IMR-90 (cell line): ENCODE measurements at regions not wholly inside any gene's neighbourhood (a gene's known extent, or its start where the extent isn't known, plus 50 kb on each side); places are given as distances from the start of the nearest gene placed in this dataset.

Experiments
- ATAC-seq: fragments of 200-7000 bp; cut with Tn5 transposase; 2 replicates; pipeline ENCODE4 v1.9.1; 2020; ENCODE audit warnings: low read depth, mild to moderate bottlenecking, moderate library complexity
- BruUV-seq: library from RNA; stranded (reverse); fragments of 400-500 nt; replicated peaks from 2 replicates; lab custom pipeline; 2021; lab: Mats Ljungman, UMichigan
- CTCF ChIA-PET: fragments of 300-600 bp; formaldehyde crosslinking; extraction: SDS; loops from one replicate; lab custom pipeline; 2021; ENCODE audit warnings: antibody characterized with exemption; lab: Yijun Ruan, JAX
- POLR2A ChIA-PET: fragments of 300-600 bp; sonication (Branson Sonifier 250); formaldehyde crosslinking; loops from one replicate; lab custom pipeline; 2022; ENCODE audit warnings: antibody characterized with exemption; ENCODE audit not compliant: unreplicated experiment; lab: Charles Lee
- DNase-seq: peaks from one replicate; pipeline ENCODE4 v3.0.0; 2013
- H2AFZ ChIP-seq: replicated peaks from 2 replicates; pipeline ENCODE3; 2013; ENCODE audit warnings: low read length, mild to moderate bottlenecking; ENCODE audit not compliant: poor library complexity
- H2AK5ac ChIP-seq: 2 replicates; pipeline ENCODE4 v1.6.1; 2013; ENCODE audit warnings: low read depth, low read length, inconsistent platforms
- H2AK9ac ChIP-seq: replicated peaks from 2 replicates; pipeline ENCODE3; 2013; ENCODE audit warnings: mild to moderate bottlenecking, low read depth, low read length, moderate library complexity; ENCODE audit not compliant: poor library complexity
- H2BK120ac ChIP-seq: 2 replicates; pipeline ENCODE4 v1.6.1; 2013; ENCODE audit warnings: low read depth, low read length, inconsistent platforms
- H2BK15ac ChIP-seq: 3 replicates; pipeline ENCODE4 v1.6.1; 2013; ENCODE audit warnings: low read depth, low read length, inconsistent platforms
- H2BK20ac ChIP-seq: 2 replicates; pipeline ENCODE4 v1.6.1; 2013; ENCODE audit warnings: low read depth, mild to moderate bottlenecking, inconsistent platforms, low read length, moderate library complexity
- H2BK5ac ChIP-seq: 2 replicates; pipeline ENCODE4 v1.6.1; 2013; ENCODE audit warnings: mild to moderate bottlenecking, low read depth, low read length, inconsistent platforms; ENCODE audit not compliant: poor library complexity, severe bottlenecking
- H3K14ac ChIP-seq: replicated peaks from 2 replicates; pipeline ENCODE4 v1.6.1; 2013; ENCODE audit warnings: low read depth, low read length, inconsistent platforms
- H3K18ac ChIP-seq: 2 replicates; pipeline ENCODE4 v1.6.1; 2013; ENCODE audit warnings: low read depth, low read length, control low read depth
- H3K23ac ChIP-seq: 2 replicates; pipeline ENCODE4 v1.6.1; 2013; ENCODE audit warnings: low read depth, low read length, inconsistent platforms
- H3K27ac ChIP-seq: 2 replicates; pipeline ENCODE4 v1.5.1; 2013; ENCODE audit warnings: mild to moderate bottlenecking, control low read depth, low read length; ENCODE audit not compliant: insufficient read depth
- H3K27me3 ChIP-seq: 2 replicates; pipeline ENCODE4 v1.6.1; 2013; ENCODE audit warnings: low read length; ENCODE audit not compliant: control insufficient read depth, insufficient read depth
- H3K36me3 ChIP-seq: 2 replicates; pipeline ENCODE4 v1.6.1; 2013; ENCODE audit warnings: low read length, mixed read lengths; ENCODE audit not compliant: control insufficient read depth, insufficient read depth
- H3K4ac ChIP-seq: 2 replicates; pipeline ENCODE4 v1.6.1; 2013; ENCODE audit warnings: low read depth, low read length, inconsistent platforms
- H3K4me1 ChIP-seq: 2 replicates; pipeline ENCODE4 v1.6.1; 2013; ENCODE audit warnings: low read length, mixed read lengths; ENCODE audit not compliant: control insufficient read depth, insufficient read depth
- H3K4me2 ChIP-seq: 2 replicates; pipeline ENCODE4 v1.6.1; 2013; ENCODE audit warnings: low read depth, mild to moderate bottlenecking, control low read depth, low read length, moderate library complexity
- H3K4me3 ChIP-seq: 2 replicates; pipeline ENCODE4 v1.5.1; 2013; ENCODE audit warnings: low read depth, mild to moderate bottlenecking, control low read depth, low read length, moderate library complexity; ENCODE audit not compliant: insufficient read depth
- H3K56ac ChIP-seq: 2 replicates; pipeline ENCODE4 v1.6.1; 2013; ENCODE audit warnings: low read length, inconsistent platforms; ENCODE audit not compliant: insufficient read depth; ENCODE audit errors: extremely low read depth
- H3K79me1 ChIP-seq, 2 experiments: 2 replicates each; pipeline ENCODE4 v1.6.1; 2013; ENCODE audit warnings: low read length in 2 of 2, inconsistent platforms in 1 of 2, low read depth in 1 of 2
- H3K9ac ChIP-seq: 2 replicates; pipeline ENCODE4 v1.6.1; 2013; ENCODE audit warnings: low read depth, low read length, control low read depth
- H3K9me1 ChIP-seq: 2 replicates; pipeline ENCODE4 v1.6.1; 2013; ENCODE audit warnings: low read length, inconsistent platforms; ENCODE audit not compliant: insufficient read depth
- H3K9me3 ChIP-seq: 2 replicates; pipeline ENCODE4 v1.6.1; 2013; ENCODE audit warnings: low read length; ENCODE audit not compliant: control insufficient read depth, insufficient read depth
- H4K20me1 ChIP-seq: 2 replicates; pipeline ENCODE4 v1.6.1; 2013; ENCODE audit warnings: low read length, inconsistent platforms; ENCODE audit not compliant: insufficient read depth
- H4K5ac ChIP-seq: 2 replicates; pipeline ENCODE4 v1.6.1; 2013; ENCODE audit warnings: mild to moderate bottlenecking, low read depth, low read length, control low read depth
- H4K8ac ChIP-seq, 2 experiments: 2 replicates each; pipeline ENCODE4 v1.6.1; 2013; ENCODE audit warnings: low read depth in 2 of 2, low read length in 2 of 2, control low read depth in 1 of 2, inconsistent platforms in 1 of 2
- H4K91ac ChIP-seq: 2 replicates; pipeline ENCODE4 v1.6.1; 2013; ENCODE audit warnings: low read depth, low read length, inconsistent platforms; ENCODE audit not compliant: insufficient read depth
- BHLHE40 ChIP-seq: fragments of 150-350 bp; IDR thresholded peaks from 2 replicates; pipeline ENCODE4 v1.6.1; 2016; ENCODE audit warnings: mild to moderate bottlenecking, low read depth, low read length
- CEBPB ChIP-seq: IDR thresholded peaks from 2 replicates; pipeline ENCODE4 v1.6.1; 2012; ENCODE audit warnings: low read depth, low read length, improper control_type of control experiment
- CHD1 ChIP-seq: IDR thresholded peaks from 2 replicates; pipeline ENCODE4 v1.6.1; 2012; ENCODE audit warnings: low read depth, low read length, improper control_type of control experiment
- CTCF ChIP-seq: conservative IDR thresholded peaks from 2 replicates; pipeline ENCODE4 v1.5.1; 2012; ENCODE audit warnings: mild to moderate bottlenecking, low read depth, low read length, improper control_type of control experiment
- ELK1 ChIP-seq: fragments of 150-350 bp; IDR thresholded peaks from 2 replicates; pipeline ENCODE4 v1.6.1; 2016; ENCODE audit warnings: low read depth, mild to moderate bottlenecking, low read length, moderate library complexity, borderline replicate concordance
- FOS ChIP-seq: fragments of 150-350 bp; IDR thresholded peaks from 2 replicates; pipeline ENCODE4 v1.6.1; 2016; ENCODE audit warnings: low read depth, low read length
- MAFK ChIP-seq: IDR thresholded peaks from 2 replicates; pipeline ENCODE4 v1.6.1; 2012; ENCODE audit warnings: low read depth, low read length, improper control_type of control experiment
- MAZ ChIP-seq: IDR thresholded peaks from 2 replicates; pipeline ENCODE4 v1.6.1; 2012; ENCODE audit warnings: low read depth, mild to moderate bottlenecking, low read length, improper control_type of control experiment, moderate library complexity, borderline replicate concordance
- MXI1 ChIP-seq: IDR thresholded peaks from 2 replicates; pipeline ENCODE4 v1.6.1; 2012; ENCODE audit warnings: low read depth, mild to moderate bottlenecking, low read length, moderate library complexity, borderline replicate concordance
- NFE2L2 ChIP-seq: fragments of 150-350 bp; IDR thresholded peaks from 2 replicates; pipeline ENCODE4 v1.6.1; 2016; ENCODE audit warnings: low read depth, mild to moderate bottlenecking, low read length
- POLR2A ChIP-seq: IDR thresholded peaks from 2 replicates; pipeline ENCODE4 v1.6.1; 2012; ENCODE audit warnings: mild to moderate bottlenecking, low read depth, low read length
- RAD21 ChIP-seq: IDR thresholded peaks from 2 replicates; pipeline ENCODE4 v1.6.1; 2012; ENCODE audit warnings: low read length, improper control_type of control experiment
- RCOR1 ChIP-seq: IDR thresholded peaks from 2 replicates; pipeline ENCODE4 v1.6.1; 2012; ENCODE audit warnings: mild to moderate bottlenecking, low read length, improper control_type of control experiment; ENCODE audit not compliant: insufficient replicate concordance
- RFX5 ChIP-seq: IDR thresholded peaks from 2 replicates; pipeline ENCODE4 v1.8.0; 2012; ENCODE audit warnings: low read depth, mild to moderate bottlenecking, low read length, moderate library complexity
- SMC3 ChIP-seq: fragments of 150-350 bp; IDR thresholded peaks from 2 replicates; pipeline ENCODE4 v1.6.1; 2016; ENCODE audit warnings: low read depth, mild to moderate bottlenecking, antibody characterized with exemption, low read length, moderate library complexity
- USF2 ChIP-seq: fragments of 150-350 bp; IDR thresholded peaks from 2 replicates; pipeline ENCODE4 v1.6.1; 2017; ENCODE audit warnings: mild to moderate bottlenecking, antibody characterized with exemption, low read length, low read depth
- WGBS, 2 experiments: methylation state at CpG; one replicate each; pipeline versions ENCODE4 v1.1.5 to v1.1.7; 2013; ENCODE audit warnings: missing lambda C conversion rate in 2 of 2; ENCODE audit not compliant: insufficient read length in 1 of 2; ENCODE audit errors: extremely low coverage in 2 of 2; 5-methylcytosine and 5-hydroxymethylcytosine counted together
- dilution Hi-C: fragments of 300-500 bp; cut with HindIII; formaldehyde crosslinking; loops from one replicate; pipeline ENCODE4 v1.14.3; 2018; ENCODE audit warnings: low sequenced_read_pairs; ENCODE audit not compliant: unreplicated experiment
- in situ Hi-C: fragments of 300-500 bp; cut with MboI; formaldehyde crosslinking; loops from 3 replicates; pipeline ENCODE4 v1.14.3; 2019; ENCODE audit warnings: low sequenced_read_pairs, inconsistent platforms, mixed read lengths
- intact Hi-C: fragments of 100-400 bp; cut with micrococcal nuclease; formaldehyde crosslinking; loops from 2 replicates; pipeline ENCODE4 v1.10.0; 2022

- no peak for TF ChIP-seq RCOR1
- no peak for TF ChIP-seq SMC3
- TF ChIP-seq CEBPB = no peak
- no peak for TF ChIP-seq MAFK
- no peak for TF ChIP-seq BHLHE40
- TF ChIP-seq USF2 = no peak
- no peak for TF ChIP-seq ELK1
- no peak for TF ChIP-seq RFX5
- TF ChIP-seq MAZ = no peak
- no peak for TF ChIP-seq CTCF
- TF ChIP-seq NFE2L2 = no peak
- TF ChIP-seq RAD21 = no peak
- no peak for TF ChIP-seq FOS
- no peak for TF ChIP-seq MXI1
- TF ChIP-seq POLR2A = no peak
- no peak for TF ChIP-seq CHD1
- Histone ChIP-seq H2AK9ac (no peak overlapping the region), H4K20me1 (no peaks in the 10 kb centered on the region), H3K4me3 (no peak overlapping the region), H2BK15ac (no peak overlapping the region), H4K8ac (no peak overlapping the region), H2BK120ac (no peak overlapping the region), H3K4me1 (no peaks in the 10 kb centered on the region), H3K56ac (no peak overlapping the region), H3K36me3 (no peaks in the 10 kb centered on the region), H3K27ac (no peak overlapping the region), H3K27me3 (no peaks in the 10 kb centered on the region), H2AFZ (no peak overlapping the region), H2BK20ac (no peak overlapping the region), H3K9ac (no peak overlapping the region), H2BK5ac (no peak overlapping the region), H4K5ac (no peak overlapping the region), H3K14ac (no peak overlapping the region), H3K9me1 (no peaks in the 10 kb centered on the region), H3K4me2 (no peak overlapping the region), H3K23ac (no peak overlapping the region), H3K4ac (no peak overlapping the region), H2AK5ac (no peak overlapping the region), H3K18ac (no peak overlapping the region), H3K79me1 (no peaks in the 10 kb centered on the region), H3K9me3 (peaks cover 10% of the 10 kb centered on the region), H4K91ac (no peak overlapping the region)
- POLR2A ChIA-PET = interaction anchor here (0.6 kb wide), 1 partner anchor 722 kb away, joined by 3 read pairs; no protein-coding TSS in a partner anchor
- 0% methylated on average over 1 of the region's 5 CpGs; no CpG with 5 or more reads in 1 of the 2 experiments for WGBS, 2 experiments
- in situ Hi-C loops = no loop called here
- CTCF ChIA-PET = no interaction called here
- no TSS peak for BruUV-seq
- dilution Hi-C loops = no loop called here
- ATAC-seq (no peak), DNase-seq (no peak)
- intact Hi-C loops = no loop called here
Measured at GRCh38 chr9:8070779-8071444, 271.3 kb upstream of the DMAC1 start.
